ENCODE measurements at regions not wholly inside any gene's neighbourhood (a gene's known extent, or its start where the extent isn't known, plus 50 kb on each side); places are given as distances from the start of the nearest gene placed in this dataset.

DNA sequence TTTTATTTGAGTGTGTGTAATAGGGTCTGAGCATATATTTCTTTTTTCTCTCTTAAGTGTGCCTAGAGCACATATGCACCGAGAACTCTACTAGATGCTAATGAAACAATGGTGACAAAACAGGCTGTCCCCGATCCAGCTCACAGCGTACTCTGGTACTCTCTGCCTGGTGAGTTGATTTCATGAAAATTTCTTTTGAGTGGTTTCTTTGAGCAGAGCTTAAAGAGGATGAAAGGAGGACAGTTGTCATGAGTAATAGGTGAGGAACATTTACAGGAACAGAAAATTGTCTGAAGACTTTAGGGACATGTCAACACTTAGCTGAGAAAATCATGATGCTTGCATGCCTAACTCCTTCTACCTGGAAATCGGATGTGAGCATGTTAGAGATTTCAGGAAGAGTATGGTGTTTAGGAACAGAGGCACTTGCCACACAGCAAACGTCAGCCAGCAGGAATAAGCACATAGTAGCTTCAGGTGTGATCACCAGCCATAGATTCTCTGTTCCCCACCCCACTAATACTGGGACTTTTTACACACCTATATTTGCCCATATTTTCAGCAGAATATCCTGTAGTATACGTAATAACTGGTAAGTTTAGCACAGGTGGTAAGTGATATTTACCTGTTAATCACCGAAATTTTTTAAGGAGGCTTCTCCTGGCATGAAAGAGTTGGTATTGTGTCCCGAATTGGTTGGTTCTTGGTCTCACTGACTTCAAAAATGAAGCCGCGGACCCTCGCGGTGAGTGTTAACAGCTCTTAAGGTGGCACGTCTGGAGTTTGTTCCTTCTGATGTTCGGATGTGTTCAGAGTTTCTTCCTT lies 111.1 kb downstream of the ZNF330 start:
- no peak for TF ChIP-seq EZH2 (IDR thresholded peaks at IDR 0.05)
- TF ChIP-seq POLR2AphosphoS5 (IDR thresholded peaks at IDR 0.05; ENCODE audit: borderline replicate concordance, low read depth, low read length), result no peak
- no peak for TF ChIP-seq FOXP2 (optimal IDR thresholded peaks at IDR 0.05; ENCODE audit: control extremely low read depth, extremely low read length, insufficient read depth)

Measured in SK-N-MC (cell line).